ENCODE measurements at regions not wholly inside any gene's neighbourhood (a gene's known extent, or its start where the extent isn't known, plus 50 kb on each side); places are given as distances from the start of the nearest gene placed in this dataset.

DNA sequence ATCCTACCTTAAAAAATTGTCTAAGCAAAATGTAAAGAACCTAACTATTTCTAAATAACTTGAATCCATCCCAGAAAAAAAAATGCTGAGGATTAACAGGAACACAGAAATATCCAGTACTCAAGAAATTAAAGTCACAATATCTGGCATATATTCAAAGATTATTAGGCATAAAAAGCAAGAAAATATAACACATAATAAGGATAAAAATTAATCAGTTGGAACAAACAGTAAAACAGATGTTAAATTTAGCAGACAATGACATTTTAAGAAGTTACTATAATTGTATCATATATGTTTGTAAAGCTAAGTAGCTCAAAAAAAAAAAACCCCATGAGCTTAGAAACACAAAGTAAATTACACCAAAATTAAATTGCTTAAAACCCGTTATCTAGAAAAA, 427.4 kb upstream of the GYPC start:
- H3K4me1 ChIP-seq (ENCODE audit: insufficient read depth, low read length, poor library complexity, severe bottlenecking): no peaks in the 10 kb centered on the region
- no peaks in the 10 kb centered on the region for H3K27me3 ChIP-seq (replicated peaks; ENCODE audit: insufficient read depth, low read depth, low read length, poor library complexity)
- no peaks in the 10 kb centered on the region for H3K36me3 ChIP-seq (ENCODE audit: insufficient read depth, low read length, poor library complexity, severe bottlenecking)
- no peak overlapping the region for H3K27ac ChIP-seq (ENCODE audit: low read depth, low read length, poor library complexity, severe bottlenecking)
- ChIA-PET POLR2A (ENCODE audit: low non-redundant PET) (no interaction called here), CTCF (no interaction called here)
- no peak for DNase-seq (ENCODE audit: low spot score)
- no TSS peak for BruUV-seq (replicated peaks)
- H3K9me3 ChIP-seq (ENCODE audit: low read depth, low read length, poor library complexity, severe bottlenecking): no peaks in the 10 kb centered on the region
- no peak overlapping the region for H3K4me3 ChIP-seq (ENCODE audit: low read depth, low read length, poor library complexity, severe bottlenecking)
- TF ChIP-seq EZH2 (IDR thresholded peaks at IDR 0.05; ENCODE audit: borderline replicate concordance, low read depth, low read length, poor library complexity, severe bottlenecking): no peak
- TF ChIP-seq, protein P1, sequence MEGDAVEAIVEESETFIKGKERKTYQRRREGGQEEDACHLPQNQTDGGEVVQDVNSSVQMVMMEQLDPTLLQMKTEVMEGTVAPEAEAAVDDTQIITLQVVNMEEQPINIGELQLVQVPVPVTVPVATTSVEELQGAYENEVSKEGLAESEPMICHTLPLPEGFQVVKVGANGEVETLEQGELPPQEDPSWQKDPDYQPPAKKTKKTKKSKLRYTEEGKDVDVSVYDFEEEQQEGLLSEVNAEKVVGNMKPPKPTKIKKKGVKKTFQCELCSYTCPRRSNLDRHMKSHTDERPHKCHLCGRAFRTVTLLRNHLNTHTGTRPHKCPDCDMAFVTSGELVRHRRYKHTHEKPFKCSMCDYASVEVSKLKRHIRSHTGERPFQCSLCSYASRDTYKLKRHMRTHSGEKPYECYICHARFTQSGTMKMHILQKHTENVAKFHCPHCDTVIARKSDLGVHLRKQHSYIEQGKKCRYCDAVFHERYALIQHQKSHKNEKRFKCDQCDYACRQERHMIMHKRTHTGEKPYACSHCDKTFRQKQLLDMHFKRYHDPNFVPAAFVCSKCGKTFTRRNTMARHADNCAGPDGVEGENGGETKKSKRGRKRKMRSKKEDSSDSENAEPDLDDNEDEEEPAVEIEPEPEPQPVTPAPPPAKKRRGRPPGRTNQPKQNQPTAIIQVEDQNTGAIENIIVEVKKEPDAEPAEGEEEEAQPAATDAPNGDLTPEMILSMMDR (conservative IDR thresholded peaks at IDR 0.05; ENCODE audit: low read depth, low read length): no peak
- intact Hi-C loops (cut with micrococcal nuclease; ENCODE audit: unreplicated experiment): no loop called here

GRCh38 chr2:126238251-126238650, 417.7 kb upstream of the GYPC start:
- TF ChIP-seq EZH2 (IDR thresholded peaks at IDR 0.05; ENCODE audit: borderline replicate concordance, low read depth, low read length, poor library complexity, severe bottlenecking): no peak
- TF ChIP-seq, protein P1 (conservative IDR thresholded peaks at IDR 0.05; ENCODE audit: low read depth, low read length): no peak
- no peaks in the 10 kb centered on the region for H3K4me1 ChIP-seq (ENCODE audit: insufficient read depth, low read length, poor library complexity, severe bottlenecking)
- H3K36me3 ChIP-seq (ENCODE audit: insufficient read depth, low read length, poor library complexity, severe bottlenecking): no peaks in the 10 kb centered on the region
- no peak for DNase-seq (ENCODE audit: low spot score)
- POLR2A ChIA-PET (ENCODE audit: low non-redundant PET): no interaction called here
- intact Hi-C loops (cut with micrococcal nuclease; ENCODE audit: unreplicated experiment): no loop called here
- no peak overlapping the region for H3K4me3 ChIP-seq (ENCODE audit: low read depth, low read length, poor library complexity, severe bottlenecking)
- no peaks in the 10 kb centered on the region for H3K27me3 ChIP-seq (replicated peaks; ENCODE audit: insufficient read depth, low read depth, low read length, poor library complexity)
- BruUV-seq (replicated peaks): no TSS peak
- CTCF ChIA-PET: no interaction called here
- no peak overlapping the region for H3K27ac ChIP-seq (ENCODE audit: low read depth, low read length, poor library complexity, severe bottlenecking)
- no peaks in the 10 kb centered on the region for H3K9me3 ChIP-seq (ENCODE audit: low read depth, low read length, poor library complexity, severe bottlenecking)

- intact Hi-C loops (cut with micrococcal nuclease; ENCODE audit: unreplicated experiment): no loop called here
- Histone ChIP-seq H3K27me3 (replicated peaks; ENCODE audit: insufficient read depth, low read depth, low read length, poor library complexity) (no peaks in the 10 kb centered on the region), H3K4me3 (ENCODE audit: low read depth, low read length, poor library complexity, severe bottlenecking) (no peak overlapping the region), H3K36me3 (ENCODE audit: insufficient read depth, low read length, poor library complexity, severe bottlenecking) (no peaks in the 10 kb centered on the region), H3K9me3 (ENCODE audit: low read depth, low read length, poor library complexity, severe bottlenecking) (no peaks in the 10 kb centered on the region), H3K4me1 (ENCODE audit: insufficient read depth, low read length, poor library complexity, severe bottlenecking) (no peaks in the 10 kb centered on the region), H3K27ac (ENCODE audit: low read depth, low read length, poor library complexity, severe bottlenecking) (no peak overlapping the region)
- DNase-seq (ENCODE audit: low spot score): no peak
- BruUV-seq (replicated peaks): no TSS peak
- TF ChIP-seq, protein P1 (conservative IDR thresholded peaks at IDR 0.05; ENCODE audit: low read depth, low read length): no peak
- ChIA-PET POLR2A (ENCODE audit: low non-redundant PET) (no interaction called here), CTCF (no interaction called here)
These were observed 416.5 kb upstream of the GYPC start for GRCh38 chr2:126239320-126239955.
